NCI-H82 treated with DMSO at 0.1 percent for 48 hours (cell line): ENCODE measurements at regions not wholly inside any gene's neighbourhood (a gene's known extent, or its start where the extent isn't known, plus 50 kb on each side); places are given as distances from the start of the nearest gene placed in this dataset.
"Not testable (repeated sequence)": the region's sequence is repeated elsewhere in the genome, so short reads cannot be mapped to it uniquely, and the experiment has no call there.

Experiments
- DNase-seq: peaks from one replicate; lab custom pipeline; 2025; ENCODE audit not compliant: unreplicated experiment; lab: John Stamatoyannopoulos, UW

GRCh38 chr6:21333715-21334114 lies 259.8 kb upstream of the SOX4 start:
- no peak for DNase-seq

- no peak for DNase-seq
These were observed 258.9 kb upstream of the SOX4 start for GRCh38 chr6:21334651-21335050.

- DNase-seq = no peak
These were observed 258.0 kb upstream of the SOX4 start for GRCh38 chr6:21335591-21335990.

DNA sequence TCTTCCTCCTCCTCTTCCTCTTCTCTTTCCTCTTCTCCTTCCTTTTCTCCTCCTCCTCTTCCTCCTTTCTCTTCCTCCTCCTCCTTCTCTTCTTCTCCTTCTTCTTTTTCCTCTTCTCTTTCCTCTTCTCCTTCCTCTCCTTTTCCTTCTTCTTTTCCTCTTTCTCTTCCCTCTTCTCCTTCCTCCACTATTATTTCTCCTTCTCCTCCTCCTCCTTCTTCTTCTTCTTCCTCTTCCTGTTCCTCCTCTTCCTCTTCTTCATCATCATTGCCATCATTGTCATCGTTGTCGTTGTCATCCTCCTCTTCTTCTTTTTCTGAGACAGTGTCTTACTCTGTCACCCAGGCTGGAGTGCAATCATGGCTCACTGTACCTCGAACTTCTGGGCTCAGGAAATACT lies 256.3 kb upstream of the SOX4 start:
- no peak for DNase-seq

DNA sequence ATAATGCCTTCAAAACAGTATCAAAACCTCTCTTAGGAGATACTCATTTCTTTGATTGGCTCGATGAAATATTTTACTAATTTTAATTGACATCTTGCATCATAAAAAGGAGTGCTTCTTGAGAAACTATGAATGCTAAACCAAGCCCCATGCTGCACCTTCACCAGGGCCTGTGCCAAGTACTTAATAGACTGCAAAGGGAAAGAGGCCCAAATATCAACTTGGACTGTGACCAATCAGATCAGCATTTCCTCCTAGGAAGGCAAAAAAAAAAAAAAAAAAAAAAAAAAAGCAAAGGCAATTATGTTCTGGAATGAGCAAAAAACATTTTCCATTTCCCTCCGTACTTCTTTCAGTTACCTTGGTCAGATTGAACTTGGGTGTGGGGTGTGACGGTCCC lies 253.0 kb upstream of the SOX4 start:
- DNase-seq = no peak

DNA sequence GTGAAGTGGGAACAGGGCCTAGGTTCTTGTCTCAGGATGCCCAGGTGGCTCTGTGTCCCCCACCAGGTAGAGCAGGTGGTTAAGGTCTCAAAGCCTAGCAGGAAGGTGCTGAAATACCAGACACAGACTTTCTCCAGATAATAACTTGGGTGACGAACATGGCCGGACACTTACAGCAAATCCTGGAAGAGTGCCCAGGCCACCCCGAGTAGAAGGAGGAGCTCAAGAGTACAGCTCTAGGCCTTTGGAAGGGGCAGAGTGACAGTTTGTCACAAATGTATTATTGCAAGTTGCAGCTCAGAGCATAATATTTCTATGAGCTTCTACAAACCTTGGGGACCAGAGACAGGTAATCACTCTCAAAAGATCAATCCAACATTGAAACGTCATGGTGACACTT lies 251.6 kb upstream of the SOX4 start:
- DNase-seq = no peak

DNA sequence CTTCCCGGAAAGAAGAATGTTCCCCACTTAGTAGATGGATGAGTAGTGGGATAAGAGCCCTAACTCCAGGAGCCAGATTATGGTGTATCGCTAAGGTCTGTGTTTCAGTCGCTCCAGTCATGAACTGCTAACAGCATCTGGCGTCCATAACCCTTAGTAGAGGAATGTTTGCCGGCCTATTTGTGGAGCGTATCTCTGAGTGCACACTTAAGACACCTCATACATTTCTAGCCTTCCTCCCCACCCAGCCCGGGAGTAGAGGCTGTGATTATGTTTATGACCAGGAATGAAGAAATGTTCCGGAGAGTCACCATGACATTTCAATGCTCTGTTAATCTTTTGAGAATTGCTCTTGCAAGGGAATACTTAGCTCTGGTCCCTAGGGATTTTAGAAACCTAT lies 251.1 kb upstream of the SOX4 start:
- no peak for DNase-seq

GRCh38 chr6:21345704-21346103 lies 247.8 kb upstream of the SOX4 start:
- DNase-seq = not testable (repeated sequence)

- no peak for DNase-seq
These were observed 245.4 kb upstream of the SOX4 start for GRCh38 chr6:21348146-21348503.

DNA sequence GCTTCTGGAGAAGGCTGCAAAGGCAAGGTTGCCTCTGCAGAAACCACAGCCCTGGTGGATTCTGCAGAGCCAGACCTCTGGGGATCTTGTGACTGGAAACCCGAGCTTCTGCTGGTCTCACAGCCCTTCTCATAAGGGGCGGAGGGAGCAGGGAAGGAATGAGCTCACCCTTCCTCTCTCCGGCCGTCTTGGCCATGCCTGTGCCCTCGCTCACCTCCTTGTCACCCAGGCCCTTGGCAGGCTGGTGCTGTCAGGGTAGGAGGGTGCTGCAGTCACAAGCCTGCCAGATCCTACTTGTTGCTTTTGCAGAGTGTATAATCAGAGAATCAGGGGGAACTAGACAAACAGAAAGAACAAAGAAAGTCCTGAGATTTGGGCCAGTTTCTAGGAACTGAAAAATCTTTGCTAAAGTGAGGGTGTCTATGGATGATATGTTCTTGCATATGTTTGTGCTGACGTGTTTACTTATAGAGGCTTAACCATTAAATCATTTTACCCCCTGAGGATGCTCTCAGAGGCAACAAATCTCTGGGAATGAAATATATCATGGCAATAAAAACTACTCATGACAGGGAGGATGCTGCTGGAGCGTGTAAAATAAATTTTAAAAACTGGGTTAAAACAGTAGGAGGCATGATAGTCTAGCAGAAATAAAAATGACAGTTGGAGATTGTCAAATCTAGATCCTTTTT lies 244.9 kb upstream of the SOX4 start:
- no peak for DNase-seq

- no peak for DNase-seq
These were observed 243.7 kb upstream of the SOX4 start for GRCh38 chr6:21349834-21350233.

DNA sequence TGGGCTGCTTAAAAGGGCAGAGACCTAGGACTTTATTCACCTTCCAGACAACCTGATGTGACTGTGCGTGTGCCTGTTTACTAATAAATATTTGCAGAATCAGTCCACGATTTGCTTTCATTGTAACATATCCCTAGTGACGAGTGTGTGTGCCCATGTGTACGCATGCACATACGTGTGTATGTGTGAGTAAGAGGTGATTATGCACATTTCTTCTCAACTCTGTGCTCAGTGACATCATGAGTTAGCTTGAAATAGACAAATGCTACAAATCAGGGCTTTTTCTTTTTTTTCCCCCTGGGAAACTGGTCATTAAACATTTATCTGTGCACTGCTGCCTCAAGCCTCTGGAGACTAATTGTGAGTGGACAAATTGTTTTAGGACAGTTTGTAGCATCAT lies 242.6 kb upstream of the SOX4 start:
- DNase-seq = no peak

GRCh38 chr6:21352131-21352530 lies 241.4 kb upstream of the SOX4 start:
- DNase-seq = no peak

GRCh38 chr6:21354805-21355238 lies 238.7 kb upstream of the SOX4 start:
- DNase-seq = no peak

- no peak for DNase-seq
These were observed 237.9 kb upstream of the SOX4 start for GRCh38 chr6:21355638-21356037.

GRCh38 chr6:21357262-21357661 lies 236.3 kb upstream of the SOX4 start:
- no peak for DNase-seq

DNA sequence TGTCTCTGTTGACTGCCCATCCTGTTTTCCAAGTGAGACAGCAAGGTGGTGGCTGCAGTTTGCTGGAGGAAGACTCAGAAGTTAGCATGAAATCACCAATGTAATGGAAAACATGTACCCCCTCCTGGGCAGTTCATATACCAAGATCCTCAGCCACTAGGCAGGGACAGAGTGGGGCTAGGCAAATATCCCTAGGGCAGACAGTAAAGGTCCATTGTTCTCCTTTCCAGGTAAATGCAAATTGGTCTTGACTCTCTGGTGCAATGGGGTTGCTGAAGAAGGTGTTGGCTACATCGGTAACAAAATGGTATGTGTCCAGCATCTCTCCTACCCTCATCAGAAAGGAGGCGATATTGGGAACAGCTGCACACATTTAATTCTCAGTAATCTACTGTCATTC lies 233.6 kb upstream of the SOX4 start:
- no peak for DNase-seq

DNA sequence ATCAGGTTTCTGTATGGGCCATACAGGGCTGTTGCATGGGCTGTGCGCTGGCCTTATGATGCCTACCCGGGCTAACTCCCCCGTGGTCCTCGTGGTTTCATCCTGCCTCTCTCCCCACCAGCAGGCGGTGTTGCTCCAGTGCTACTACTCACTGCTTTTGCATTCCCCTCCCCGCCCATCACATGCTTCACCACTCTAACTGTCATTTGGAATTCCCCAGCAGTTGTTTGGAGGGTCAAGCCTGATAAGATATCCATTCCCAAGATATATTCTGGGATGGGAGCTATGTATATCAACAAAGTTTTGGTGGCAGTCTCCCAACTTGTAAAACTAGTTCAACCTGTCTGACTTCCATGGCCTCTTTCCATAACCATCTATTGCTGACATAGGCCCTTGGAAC lies 233.2 kb upstream of the SOX4 start:
- no peak for DNase-seq

- no peak for DNase-seq
These were observed 226.4 kb upstream of the SOX4 start for GRCh38 chr6:21367148-21367547.

GRCh38 chr6:21367649-21368154 lies 225.8 kb upstream of the SOX4 start:
- no peak for DNase-seq

DNA sequence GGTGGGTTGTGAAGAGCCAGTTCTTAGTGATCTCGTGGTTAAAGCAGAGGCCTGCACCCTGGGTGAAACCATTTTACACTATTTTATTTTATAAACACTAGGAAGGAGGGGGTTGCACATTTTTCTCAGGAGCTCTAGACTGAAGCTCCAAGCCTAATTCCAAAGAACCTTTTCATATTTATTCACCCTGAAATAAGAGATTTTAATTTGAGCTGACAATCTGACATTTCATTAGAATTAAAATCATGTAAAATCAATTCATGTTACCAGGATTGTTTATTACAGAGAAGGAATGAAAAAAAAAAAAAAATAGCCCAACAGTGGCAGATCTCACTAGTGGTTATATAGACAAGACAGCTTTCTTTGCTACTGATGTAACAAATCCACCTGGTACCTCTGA lies 222.5 kb upstream of the SOX4 start:
- no peak for DNase-seq

DNA sequence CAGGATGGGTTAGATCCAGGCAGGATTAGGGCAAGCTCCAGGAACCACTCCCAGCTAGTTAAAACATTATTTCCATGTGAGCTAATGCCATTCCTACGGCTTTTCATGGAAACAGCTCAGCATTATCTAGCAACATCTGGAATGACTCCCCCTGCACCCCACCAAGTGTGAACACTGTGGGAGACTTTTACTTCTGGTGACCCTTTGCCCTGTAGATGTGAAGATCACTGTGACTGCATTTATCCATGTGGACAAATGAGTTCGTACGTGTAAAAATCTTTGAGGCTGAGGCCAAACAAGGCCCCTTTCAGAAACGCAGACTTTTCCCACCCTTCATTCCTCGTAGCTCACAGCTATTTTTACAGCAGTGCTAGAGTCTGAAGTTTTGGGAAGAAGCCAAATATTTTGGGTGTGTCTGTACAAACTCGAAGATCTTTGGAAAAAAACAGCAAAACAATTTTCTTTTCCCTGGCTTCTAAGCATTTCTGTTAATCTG lies 221.8 kb upstream of the SOX4 start:
- DNase-seq = no peak
